IMR-90 (cell line): ENCODE measurements at regions not wholly inside any gene's neighbourhood (a gene's known extent, or its start where the extent isn't known, plus 50 kb on each side); places are given as distances from the start of the nearest gene placed in this dataset.
A peak's percentile ranks its signal among the peaks of the same experiment; 100 is the strongest.

Source experiments
- ATAC-seq: fragments of 200-7000 bp; cut with Tn5 transposase; 2 replicates; pipeline ENCODE4 v1.9.1; 2020; ENCODE audit warnings: low read depth, mild to moderate bottlenecking, moderate library complexity
- BruUV-seq: library from RNA; stranded (reverse); fragments of 400-500 nt; replicated peaks from 2 replicates; lab custom pipeline; 2021; lab: Mats Ljungman, UMichigan
- CTCF ChIA-PET: fragments of 300-600 bp; formaldehyde crosslinking; extraction: SDS; loops from one replicate; lab custom pipeline; 2021; ENCODE audit warnings: antibody characterized with exemption; lab: Yijun Ruan, JAX
- POLR2A ChIA-PET: fragments of 300-600 bp; sonication (Branson Sonifier 250); formaldehyde crosslinking; loops from one replicate; lab custom pipeline; 2022; ENCODE audit warnings: antibody characterized with exemption; ENCODE audit not compliant: unreplicated experiment; lab: Charles Lee
- DNase-seq: peaks from one replicate; pipeline ENCODE4 v3.0.0; 2013
- H2AFZ ChIP-seq: replicated peaks from 2 replicates; pipeline ENCODE3; 2013; ENCODE audit warnings: low read length, mild to moderate bottlenecking; ENCODE audit not compliant: poor library complexity
- H2AK5ac ChIP-seq: 2 replicates; pipeline ENCODE4 v1.6.1; 2013; ENCODE audit warnings: low read depth, low read length, inconsistent platforms
- H2AK9ac ChIP-seq: replicated peaks from 2 replicates; pipeline ENCODE3; 2013; ENCODE audit warnings: mild to moderate bottlenecking, low read depth, low read length, moderate library complexity; ENCODE audit not compliant: poor library complexity
- H2BK120ac ChIP-seq: 2 replicates; pipeline ENCODE4 v1.6.1; 2013; ENCODE audit warnings: low read depth, low read length, inconsistent platforms
- H2BK15ac ChIP-seq: 3 replicates; pipeline ENCODE4 v1.6.1; 2013; ENCODE audit warnings: low read depth, low read length, inconsistent platforms
- H2BK20ac ChIP-seq: 2 replicates; pipeline ENCODE4 v1.6.1; 2013; ENCODE audit warnings: low read depth, mild to moderate bottlenecking, inconsistent platforms, low read length, moderate library complexity
- H2BK5ac ChIP-seq: 2 replicates; pipeline ENCODE4 v1.6.1; 2013; ENCODE audit warnings: mild to moderate bottlenecking, low read depth, low read length, inconsistent platforms; ENCODE audit not compliant: poor library complexity, severe bottlenecking
- H3K14ac ChIP-seq: replicated peaks from 2 replicates; pipeline ENCODE4 v1.6.1; 2013; ENCODE audit warnings: low read depth, low read length, inconsistent platforms
- H3K18ac ChIP-seq: 2 replicates; pipeline ENCODE4 v1.6.1; 2013; ENCODE audit warnings: low read depth, low read length, control low read depth
- H3K23ac ChIP-seq: 2 replicates; pipeline ENCODE4 v1.6.1; 2013; ENCODE audit warnings: low read depth, low read length, inconsistent platforms
- H3K27ac ChIP-seq: 2 replicates; pipeline ENCODE4 v1.5.1; 2013; ENCODE audit warnings: mild to moderate bottlenecking, control low read depth, low read length; ENCODE audit not compliant: insufficient read depth
- H3K27me3 ChIP-seq: 2 replicates; pipeline ENCODE4 v1.6.1; 2013; ENCODE audit warnings: low read length; ENCODE audit not compliant: control insufficient read depth, insufficient read depth
- H3K36me3 ChIP-seq: 2 replicates; pipeline ENCODE4 v1.6.1; 2013; ENCODE audit warnings: low read length, mixed read lengths; ENCODE audit not compliant: control insufficient read depth, insufficient read depth
- H3K4ac ChIP-seq: 2 replicates; pipeline ENCODE4 v1.6.1; 2013; ENCODE audit warnings: low read depth, low read length, inconsistent platforms
- H3K4me1 ChIP-seq: 2 replicates; pipeline ENCODE4 v1.6.1; 2013; ENCODE audit warnings: low read length, mixed read lengths; ENCODE audit not compliant: control insufficient read depth, insufficient read depth
- H3K4me2 ChIP-seq: 2 replicates; pipeline ENCODE4 v1.6.1; 2013; ENCODE audit warnings: low read depth, mild to moderate bottlenecking, control low read depth, low read length, moderate library complexity
- H3K4me3 ChIP-seq: 2 replicates; pipeline ENCODE4 v1.5.1; 2013; ENCODE audit warnings: low read depth, mild to moderate bottlenecking, control low read depth, low read length, moderate library complexity; ENCODE audit not compliant: insufficient read depth
- H3K56ac ChIP-seq: 2 replicates; pipeline ENCODE4 v1.6.1; 2013; ENCODE audit warnings: low read length, inconsistent platforms; ENCODE audit not compliant: insufficient read depth; ENCODE audit errors: extremely low read depth
- H3K79me1 ChIP-seq, 2 experiments: 2 replicates each; pipeline ENCODE4 v1.6.1; 2013; ENCODE audit warnings: low read length in 2 of 2, inconsistent platforms in 1 of 2, low read depth in 1 of 2
- H3K9ac ChIP-seq: 2 replicates; pipeline ENCODE4 v1.6.1; 2013; ENCODE audit warnings: low read depth, low read length, control low read depth
- H3K9me1 ChIP-seq: 2 replicates; pipeline ENCODE4 v1.6.1; 2013; ENCODE audit warnings: low read length, inconsistent platforms; ENCODE audit not compliant: insufficient read depth
- H3K9me3 ChIP-seq: 2 replicates; pipeline ENCODE4 v1.6.1; 2013; ENCODE audit warnings: low read length; ENCODE audit not compliant: control insufficient read depth, insufficient read depth
- H4K20me1 ChIP-seq: 2 replicates; pipeline ENCODE4 v1.6.1; 2013; ENCODE audit warnings: low read length, inconsistent platforms; ENCODE audit not compliant: insufficient read depth
- H4K5ac ChIP-seq: 2 replicates; pipeline ENCODE4 v1.6.1; 2013; ENCODE audit warnings: mild to moderate bottlenecking, low read depth, low read length, control low read depth
- H4K8ac ChIP-seq, 2 experiments: 2 replicates each; pipeline ENCODE4 v1.6.1; 2013; ENCODE audit warnings: low read depth in 2 of 2, low read length in 2 of 2, control low read depth in 1 of 2, inconsistent platforms in 1 of 2
- H4K91ac ChIP-seq: 2 replicates; pipeline ENCODE4 v1.6.1; 2013; ENCODE audit warnings: low read depth, low read length, inconsistent platforms; ENCODE audit not compliant: insufficient read depth
- WGBS, 2 experiments: methylation state at CpG; one replicate each; pipeline versions ENCODE4 v1.1.5 to v1.1.7; 2013; ENCODE audit warnings: missing lambda C conversion rate in 2 of 2; ENCODE audit not compliant: insufficient read length in 1 of 2; ENCODE audit errors: extremely low coverage in 2 of 2; 5-methylcytosine and 5-hydroxymethylcytosine counted together
- dilution Hi-C: fragments of 300-500 bp; cut with HindIII; formaldehyde crosslinking; loops from one replicate; pipeline ENCODE4 v1.14.3; 2018; ENCODE audit warnings: low sequenced_read_pairs; ENCODE audit not compliant: unreplicated experiment
- in situ Hi-C: fragments of 300-500 bp; cut with MboI; formaldehyde crosslinking; loops from 3 replicates; pipeline ENCODE4 v1.14.3; 2019; ENCODE audit warnings: low sequenced_read_pairs, inconsistent platforms, mixed read lengths
- intact Hi-C: fragments of 100-400 bp; cut with micrococcal nuclease; formaldehyde crosslinking; loops from 2 replicates; pipeline ENCODE4 v1.10.0; 2022
- TF ChIP-seq, protein P1 (sequence below): conservative IDR thresholded peaks from 2 replicates; pipeline ENCODE4 v1.5.1; 2012; ENCODE audit warnings: mild to moderate bottlenecking, low read depth, low read length, improper control_type of control experiment

DNA sequence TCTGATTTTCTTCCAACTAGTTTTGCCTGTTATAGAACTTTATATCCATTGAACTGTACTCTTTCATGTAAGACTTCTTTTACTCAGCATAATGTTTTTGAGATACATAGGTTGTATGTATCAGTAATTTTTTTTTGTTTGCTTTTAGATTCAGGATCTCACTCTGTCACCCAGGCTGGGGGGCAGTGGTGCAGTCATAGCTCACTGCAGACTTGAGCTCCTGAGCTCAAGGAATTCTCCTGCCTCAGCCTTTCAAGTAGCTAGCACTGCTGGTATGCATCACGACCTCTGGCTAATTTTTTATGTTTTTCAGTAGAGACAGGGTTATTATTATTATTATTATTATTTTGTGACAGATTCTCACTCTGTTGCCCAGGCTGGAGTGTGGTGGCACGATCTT is 65.0 kb upstream of the DDHD1 start:
- no peak overlapping the region for H3K56ac ChIP-seq
- no peak overlapping the region for H4K91ac ChIP-seq
- H3K9ac ChIP-seq = no peak overlapping the region
- H2BK15ac ChIP-seq = no peak overlapping the region
- no TSS peak for BruUV-seq
- H3K27me3 ChIP-seq = no peaks in the 10 kb centered on the region
- no peaks in the 10 kb centered on the region for H3K9me1 ChIP-seq
- H2BK20ac ChIP-seq = no peak overlapping the region
- peak overlapping the region; percentile 59 for H3K4me2 ChIP-seq
- H2BK120ac ChIP-seq = no peak overlapping the region
- H3K23ac ChIP-seq = no peak overlapping the region
- no peak overlapping the region for H2AK5ac ChIP-seq
- H3K79me1 ChIP-seq = no peaks in the 10 kb centered on the region
- no peak overlapping the region for H2AFZ ChIP-seq
- peak overlapping the region; percentile 52; the same call in 1 of the 2 replicates for H3K4me3 ChIP-seq
- H3K4ac ChIP-seq = no peak overlapping the region
- no peak overlapping the region for H2AK9ac ChIP-seq
- intact Hi-C loops (no loop called here), dilution Hi-C loops (no loop called here), in situ Hi-C loops (no loop called here)
- no peak overlapping the region for H4K5ac ChIP-seq
- ATAC-seq = no peak
- WGBS, 2 experiments = no CpG with 5 or more reads among the region's 2 CpGs
- H3K27ac ChIP-seq = no peak overlapping the region
- H3K14ac ChIP-seq = no peak overlapping the region
- H2BK5ac ChIP-seq = no peak overlapping the region
- H3K9me3 ChIP-seq = no peaks in the 10 kb centered on the region
- H4K20me1 ChIP-seq = no peaks in the 10 kb centered on the region
- ChIA-PET CTCF (interaction anchor here (1.6 kb wide), 1 partner anchor 16 kb away, joined by 8 read pairs; no protein-coding TSS in a partner anchor), POLR2A (no interaction called here)
- H4K8ac ChIP-seq = no peak overlapping the region
- no peak for DNase-seq
- no peaks in the 10 kb centered on the region for H3K4me1 ChIP-seq
- H3K18ac ChIP-seq = no peak overlapping the region
- no peaks in the 10 kb centered on the region for H3K36me3 ChIP-seq
- TF ChIP-seq, protein P1, sequence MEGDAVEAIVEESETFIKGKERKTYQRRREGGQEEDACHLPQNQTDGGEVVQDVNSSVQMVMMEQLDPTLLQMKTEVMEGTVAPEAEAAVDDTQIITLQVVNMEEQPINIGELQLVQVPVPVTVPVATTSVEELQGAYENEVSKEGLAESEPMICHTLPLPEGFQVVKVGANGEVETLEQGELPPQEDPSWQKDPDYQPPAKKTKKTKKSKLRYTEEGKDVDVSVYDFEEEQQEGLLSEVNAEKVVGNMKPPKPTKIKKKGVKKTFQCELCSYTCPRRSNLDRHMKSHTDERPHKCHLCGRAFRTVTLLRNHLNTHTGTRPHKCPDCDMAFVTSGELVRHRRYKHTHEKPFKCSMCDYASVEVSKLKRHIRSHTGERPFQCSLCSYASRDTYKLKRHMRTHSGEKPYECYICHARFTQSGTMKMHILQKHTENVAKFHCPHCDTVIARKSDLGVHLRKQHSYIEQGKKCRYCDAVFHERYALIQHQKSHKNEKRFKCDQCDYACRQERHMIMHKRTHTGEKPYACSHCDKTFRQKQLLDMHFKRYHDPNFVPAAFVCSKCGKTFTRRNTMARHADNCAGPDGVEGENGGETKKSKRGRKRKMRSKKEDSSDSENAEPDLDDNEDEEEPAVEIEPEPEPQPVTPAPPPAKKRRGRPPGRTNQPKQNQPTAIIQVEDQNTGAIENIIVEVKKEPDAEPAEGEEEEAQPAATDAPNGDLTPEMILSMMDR = no peak
